ENCODE measurements at regions not wholly inside any gene's neighbourhood (a gene's known extent, or its start where the extent isn't known, plus 50 kb on each side); places are given as distances from the start of the nearest gene placed in this dataset.

GRCh38 chr20:52420805-52421204, 229.2 kb upstream of the ZFP64 start:
- Mint-ChIP-seq H3K4me3 (no peak overlapping the region), H3K27me3 (no peaks in the 10 kb centered on the region), H3K27ac (peak overlapping the region in 2 of 7 donors; percentile 29 to 62), H3K36me3 (no peaks in the 10 kb centered on the region), H3K9me3 (peaks cover 0 to 18% (median 8%) of the 10 kb centered on the region in 8 donors), H3K4me1 (peaks cover 0 to 13% (median 4%) of the 10 kb centered on the region in 4 donors)
- POLR2A ChIA-PET (ENCODE audit: partially characterized antibody) = interaction anchor here (1.2 kb wide), 1 partner anchor 15 kb away, joined by 3 read pairs; no protein-coding TSS in a partner anchor
- no peaks in the 10 kb centered on the region for H3K27me3 ChIP-seq (ENCODE audit: insufficient read depth, low read length)
- no peaks in the 10 kb centered on the region for H3K4me1 ChIP-seq (ENCODE audit: insufficient read depth, low read length)
- intact Hi-C loops (cut with micrococcal nuclease) = no loop called here
- no peak overlapping the region for H3K4me3 ChIP-seq (ENCODE audit: low read length in 2 of 2)
- no peaks in the 10 kb centered on the region for H3K9me3 ChIP-seq (ENCODE audit: control insufficient read depth in 1 of 2, low read length in 2 of 2)
- H3K27ac ChIP-seq (ENCODE audit: low read depth, low read length) = no peak overlapping the region
- DNase-seq = no peak
- H3K36me3 ChIP-seq (ENCODE audit: insufficient read depth, low read length) = no peaks in the 10 kb centered on the region
- CTCF ChIA-PET (ENCODE audit: partially characterized antibody) = no interaction called here

- H3K4me3 ChIP-seq (ENCODE audit: low read length in 2 of 2) = no peak overlapping the region
- no peaks in the 10 kb centered on the region for H3K36me3 ChIP-seq (ENCODE audit: insufficient read depth, low read length)
- H3K4me1 Mint-ChIP-seq = peaks cover 0 to 8% (median under 1%) of the 10 kb centered on the region in 4 donors
- DNase-seq = no peak
- H3K4me3 Mint-ChIP-seq = no peak overlapping the region
- no peaks in the 10 kb centered on the region for H3K9me3 ChIP-seq (ENCODE audit: control insufficient read depth in 1 of 2, low read length in 2 of 2)
- intact Hi-C loops (cut with micrococcal nuclease) = no loop called here
- peaks cover 0 to 19% (median 9%) of the 10 kb centered on the region in 8 donors for H3K9me3 Mint-ChIP-seq
- H3K4me1 ChIP-seq (ENCODE audit: insufficient read depth, low read length) = no peaks in the 10 kb centered on the region
- no peak overlapping the region for H3K27ac ChIP-seq (ENCODE audit: low read depth, low read length)
- no peaks in the 10 kb centered on the region for H3K27me3 ChIP-seq (ENCODE audit: insufficient read depth, low read length)
- H3K27me3 Mint-ChIP-seq = no peaks in the 10 kb centered on the region
- POLR2A ChIA-PET (ENCODE audit: partially characterized antibody) = interaction anchor here (5.1 kb wide), 1 partner anchor 15 kb away, joined by 20 read pairs; no protein-coding TSS in a partner anchor
- H3K27ac Mint-ChIP-seq = no peak overlapping the region
- no peaks in the 10 kb centered on the region for H3K36me3 Mint-ChIP-seq
- CTCF ChIA-PET (ENCODE audit: partially characterized antibody) = no interaction called here
Observed at GRCh38 chr20:52419205-52419604, 227.6 kb upstream of the ZFP64 start.

GRCh38 chr20:52416953-52417352, 225.4 kb upstream of the ZFP64 start:
- no peaks in the 10 kb centered on the region for H3K27me3 Mint-ChIP-seq
- H3K36me3 ChIP-seq (ENCODE audit: insufficient read depth, low read length) = no peaks in the 10 kb centered on the region
- peaks cover 13% of the 10 kb centered on the region for H3K4me1 ChIP-seq (ENCODE audit: insufficient read depth, low read length)
- peaks cover 2 to 35% (median 14%) of the 10 kb centered on the region in 8 donors for H3K9me3 Mint-ChIP-seq
- H3K27me3 ChIP-seq (ENCODE audit: insufficient read depth, low read length) = no peaks in the 10 kb centered on the region
- intact Hi-C loops (cut with micrococcal nuclease) = no loop called here
- ChIA-PET CTCF (ENCODE audit: partially characterized antibody) (interaction anchor here (1.5 to 2.0 kb wide), 2 partner anchors 10 to 33 kb away, joined by 3 to 8 read pairs; no protein-coding TSS in a partner anchor), POLR2A (ENCODE audit: partially characterized antibody) (interaction anchor here (5.1 kb wide), 1 partner anchor 13 kb away, joined by 20 read pairs; no protein-coding TSS in a partner anchor)
- peaks cover 0 to 6% of the 10 kb centered on the region in 2 donors for H3K36me3 Mint-ChIP-seq
- no peak overlapping the region for H3K27ac Mint-ChIP-seq
- peaks cover 10 to 21% (median 16%) of the 10 kb centered on the region in 4 donors for H3K4me1 Mint-ChIP-seq
- H3K9me3 ChIP-seq (ENCODE audit: control insufficient read depth in 1 of 2, low read length in 2 of 2) = no peaks in the 10 kb centered on the region
- H3K4me3 ChIP-seq (ENCODE audit: low read length in 2 of 2) = no peak overlapping the region
- DNase-seq = no peak
- H3K27ac ChIP-seq (ENCODE audit: low read depth, low read length) = no peak overlapping the region
- H3K4me3 Mint-ChIP-seq = no peak overlapping the region

- DNase-seq = no peak
- Histone ChIP-seq H3K36me3 (ENCODE audit: insufficient read depth, low read length) (no peaks in the 10 kb centered on the region), H3K27me3 (ENCODE audit: insufficient read depth, low read length) (no peaks in the 10 kb centered on the region), H3K9me3 (ENCODE audit: control insufficient read depth in 1 of 2, low read length in 2 of 2) (no peaks in the 10 kb centered on the region), H3K4me3 (ENCODE audit: low read length in 2 of 2) (no peak overlapping the region), H3K4me1 (ENCODE audit: insufficient read depth, low read length) (peaks cover 65% of the 10 kb centered on the region), H3K27ac (ENCODE audit: low read depth, low read length) (peak overlapping the region; percentile 75)
- peak overlapping the region; percentile 95 to 100 (median 99) for H3K27ac Mint-ChIP-seq
- H3K4me3 Mint-ChIP-seq = peak overlapping the region in 3 of 8 donors; percentile 14 to 85 (median 15)
- peaks cover 45 to 74% (median 57%) of the 10 kb centered on the region in 4 donors for H3K4me1 Mint-ChIP-seq
- H3K9me3 Mint-ChIP-seq = peaks cover 2 to 18% (median 7%) of the 10 kb centered on the region in 8 donors
- POLR2A ChIA-PET (ENCODE audit: partially characterized antibody) = interaction anchor here (1.2 to 4.2 kb wide), 10 partner anchors 8 to 804 kb away, joined by 3 to 53 read pairs (median 7); no protein-coding TSS in a partner anchor
- CTCF ChIA-PET (ENCODE audit: partially characterized antibody) = interaction anchor here (0.6 to 3.6 kb wide), 3 partner anchors 30 to 100 kb away, joined by 3 to 24 read pairs (median 11); no protein-coding TSS in a partner anchor
- no peaks in the 10 kb centered on the region for H3K27me3 Mint-ChIP-seq
- intact Hi-C loops (cut with micrococcal nuclease) = loop anchor here (2.0 kb wide), 2 partner anchors 19 to 33 kb away; no protein-coding TSS in a partner anchor
- peaks cover 0 to 13% of the 10 kb centered on the region in 2 donors for H3K36me3 Mint-ChIP-seq
Observed at GRCh38 chr20:52411611-52412010, 220.0 kb upstream of the ZFP64 start.

GRCh38 chr20:52410731-52411234, 219.2 kb upstream of the ZFP64 start:
- CTCF ChIA-PET (ENCODE audit: partially characterized antibody) = interaction anchor here (0.6 to 3.6 kb wide), 9 partner anchors 10 to 805 kb away, joined by 3 to 24 read pairs (median 4); no protein-coding TSS in a partner anchor

GRCh38 chr20:52410182-52410647, 218.6 kb upstream of the ZFP64 start:
- peaks cover 2 to 18% (median 7%) of the 10 kb centered on the region in 8 donors for H3K9me3 Mint-ChIP-seq
- H3K27ac ChIP-seq (ENCODE audit: low read depth, low read length) = peak overlapping the region; percentile 75
- no peaks in the 10 kb centered on the region for H3K36me3 ChIP-seq (ENCODE audit: insufficient read depth, low read length)
- peak overlapping the region; percentile 1 to 37 for H3K4me3 ChIP-seq (ENCODE audit: low read length in 2 of 2)
- H3K4me1 Mint-ChIP-seq = peaks cover 55 to 88% (median 70%) of the 10 kb centered on the region in 4 donors
- CTCF ChIA-PET (ENCODE audit: partially characterized antibody) = interaction anchor here (0.6 to 3.6 kb wide), 12 partner anchors 9 to 806 kb away, joined by 3 to 24 read pairs (median 3); no protein-coding TSS in a partner anchor
- H3K27me3 Mint-ChIP-seq = no peaks in the 10 kb centered on the region
- no peaks in the 10 kb centered on the region for H3K27me3 ChIP-seq (ENCODE audit: insufficient read depth, low read length)
- peak overlapping the region; percentile 52 to 85 (median 80) for H3K4me3 Mint-ChIP-seq
- H3K27ac Mint-ChIP-seq = peak overlapping the region; percentile 95 to 100 (median 99)
- peaks cover 79% of the 10 kb centered on the region for H3K4me1 ChIP-seq (ENCODE audit: insufficient read depth, low read length)
- DNase-seq = peak; percentile 82 to 91 (median 86)
- peaks cover 0 to 13% of the 10 kb centered on the region in 2 donors for H3K36me3 Mint-ChIP-seq
- no peaks in the 10 kb centered on the region for H3K9me3 ChIP-seq (ENCODE audit: control insufficient read depth in 1 of 2, low read length in 2 of 2)
- POLR2A ChIA-PET (ENCODE audit: partially characterized antibody) = interaction anchor here (0.6 to 4.2 kb wide), 36 partner anchors 8 to 1797 kb away, joined by 3 to 53 read pairs (median 4); partner anchors contain the start of gene PFDN4
- intact Hi-C loops (cut with micrococcal nuclease) = loop anchor here (1.0 to 2.0 kb wide), 3 partner anchors 21 to 98 kb away; no protein-coding TSS in a partner anchor

More at GRCh38 chr20:52410731-52411234, 219.2 kb upstream of the ZFP64 start:
- Histone ChIP-seq H3K27ac (ENCODE audit: low read depth, low read length) (peak overlapping the region; percentile 75), H3K27me3 (ENCODE audit: insufficient read depth, low read length) (no peaks in the 10 kb centered on the region), H3K36me3 (ENCODE audit: insufficient read depth, low read length) (no peaks in the 10 kb centered on the region), H3K4me3 (ENCODE audit: low read length in 2 of 2) (peak overlapping the region; percentile 1 to 37), H3K9me3 (ENCODE audit: control insufficient read depth in 1 of 2, low read length in 2 of 2) (no peaks in the 10 kb centered on the region), H3K4me1 (ENCODE audit: insufficient read depth, low read length) (peaks cover 73% of the 10 kb centered on the region)
- Mint-ChIP-seq H3K27me3 (no peaks in the 10 kb centered on the region), H3K9me3 (peaks cover 2 to 18% (median 7%) of the 10 kb centered on the region in 8 donors), H3K36me3 (peaks cover 0 to 13% of the 10 kb centered on the region in 2 donors), H3K4me1 (peaks cover 52 to 82% (median 65%) of the 10 kb centered on the region in 4 donors), H3K27ac (peak overlapping the region; percentile 95 to 100 (median 99)), H3K4me3 (peak overlapping the region in 7 of 8 donors; percentile 75 to 85 (median 80))
- intact Hi-C loops (cut with micrococcal nuclease) = loop anchor here (1.0 to 2.0 kb wide), 3 partner anchors 20 to 98 kb away; no protein-coding TSS in a partner anchor
- POLR2A ChIA-PET (ENCODE audit: partially characterized antibody) = interaction anchor here (0.6 to 4.2 kb wide), 34 partner anchors 7 to 1797 kb away, joined by 3 to 53 read pairs (median 4); partner anchors contain the start of gene PFDN4
- no peak for DNase-seq
